WTC11 (cell line): ENCODE measurements at regions not wholly inside any gene's neighbourhood (a gene's known extent, or its start where the extent isn't known, plus 50 kb on each side); places are given as distances from the start of the nearest gene placed in this dataset.

Experiments used
- ATAC-seq: fragments of 200-7000 bp; cut with Tn5 transposase; 2 replicates; pipeline ENCODE4 v1.10.0; 2021; ENCODE audit warnings: mild to moderate bottlenecking, moderate library complexity
- CTCF ChIA-PET: fragments of 300-600 bp; sonication (Branson Sonifier 250); formaldehyde crosslinking; loops from one replicate; lab custom pipeline; 2021; ENCODE audit warnings: antibody characterized with exemption; lab: Charles Lee
- POLR2A ChIA-PET: fragments of 350-600 bp; sonication (Branson Sonifier 250); formaldehyde crosslinking; loops from one replicate; lab custom pipeline; 2021; ENCODE audit warnings: antibody characterized with exemption; lab: Charles Lee
- DNase-seq: peaks from one replicate; pipeline ENCODE4 v3.0.0; 2021; ENCODE audit warnings: low spot score
- H3K27ac Mint-ChIP-seq: 2 replicates; pipeline ENCODE4 v1.8.0; 2021; ENCODE audit warnings: mixed read lengths
- H3K27me3 Mint-ChIP-seq: 2 replicates; pipeline ENCODE4 v1.8.0; 2021; ENCODE audit warnings: low read depth, mild to moderate bottlenecking, moderate library complexity, mixed read lengths
- H3K36me3 Mint-ChIP-seq: 2 replicates; pipeline ENCODE4 v1.8.0; 2021; ENCODE audit warnings: mixed read lengths
- H3K4me1 Mint-ChIP-seq: 2 replicates; pipeline ENCODE4 v1.8.0; 2022; ENCODE audit warnings: mixed read lengths
- H3K4me3 Mint-ChIP-seq: 2 replicates; pipeline ENCODE4 v1.8.0; 2021; ENCODE audit warnings: mild to moderate bottlenecking, moderate library complexity, mixed read lengths
- H3K9me3 Mint-ChIP-seq: 2 replicates; pipeline ENCODE4 v1.8.0; 2021; ENCODE audit warnings: mixed read lengths
- CDX4 ChIP-seq: fragments of 250-450 bp; sonication (Bioruptor Pico); IDR thresholded peaks from 2 replicates; pipeline ENCODE4 v1.9.0; 2021; ENCODE audit warnings: moderate library complexity, mild to moderate bottlenecking, inconsistent platforms, borderline replicate concordance
- ELF4 ChIP-seq: sonication (generic); formaldehyde crosslinking; IDR thresholded peaks from 2 replicates; pipeline ENCODE4 v1.8.1; 2022; ENCODE audit warnings: low read depth, mild to moderate bottlenecking, moderate library complexity, missing genetic modification reagents
- ETV6 ChIP-seq: sonication (generic); formaldehyde crosslinking; IDR thresholded peaks from 2 replicates; pipeline ENCODE4 v1.8.1; 2022; ENCODE audit warnings: mild to moderate bottlenecking, missing genetic modification reagents
- FOXP1 ChIP-seq: sonication (generic); formaldehyde crosslinking; IDR thresholded peaks from 2 replicates; pipeline ENCODE4 v1.8.0; 2022; ENCODE audit warnings: missing genetic modification reagents, mild to moderate bottlenecking, moderate library complexity, borderline replicate concordance
- IRF2 ChIP-seq: sonication (generic); formaldehyde crosslinking; IDR thresholded peaks from 2 replicates; pipeline ENCODE4 v1.8.0; 2022; ENCODE audit warnings: low read depth, missing genetic modification reagents, borderline replicate concordance
- JAZF1 ChIP-seq: fragments of 250-450 bp; sonication (Bioruptor Pico); IDR thresholded peaks from 2 replicates; pipeline ENCODE4 v1.9.0; 2021; ENCODE audit warnings: moderate library complexity, mild to moderate bottlenecking, inconsistent platforms
- KAT7 ChIP-seq: sonication (generic); formaldehyde crosslinking; IDR thresholded peaks from 2 replicates; pipeline ENCODE4 v1.8.1; 2023; ENCODE audit warnings: missing genetic modification reagents, mild to moderate bottlenecking, borderline replicate concordance
- MAX ChIP-seq: sonication (generic); formaldehyde crosslinking; IDR thresholded peaks from 2 replicates; pipeline ENCODE4 v1.8.0; 2022; ENCODE audit warnings: mild to moderate bottlenecking, missing genetic modification reagents
- NFYB ChIP-seq: sonication (generic); formaldehyde crosslinking; conservative IDR thresholded peaks from 2 replicates; pipeline ENCODE4 v1.8.0; 2022; ENCODE audit warnings: low read depth, missing genetic modification reagents
- NR3C1 ChIP-seq: sonication (generic); formaldehyde crosslinking; conservative IDR thresholded peaks from 2 replicates; pipeline ENCODE4 v1.8.1; 2023; ENCODE audit warnings: low read depth, mild to moderate bottlenecking, missing genetic modification reagents
- PRDM15 ChIP-seq: sonication (generic); formaldehyde crosslinking; IDR thresholded peaks from 2 replicates; pipeline ENCODE4 v1.8.0; 2022; ENCODE audit warnings: missing genetic modification reagents
- PREB ChIP-seq: sonication (generic); formaldehyde crosslinking; IDR thresholded peaks from 2 replicates; pipeline ENCODE4 v1.8.1; 2022; ENCODE audit warnings: mild to moderate bottlenecking, missing genetic modification reagents, moderate library complexity, borderline replicate concordance
- RORB ChIP-seq: fragments of 250-450 bp; sonication (Bioruptor Pico); IDR thresholded peaks from 2 replicates; pipeline ENCODE4 v1.9.0; 2021; ENCODE audit warnings: mild to moderate bottlenecking
- SMAD3 ChIP-seq: sonication (generic); formaldehyde crosslinking; IDR thresholded peaks from 2 replicates; pipeline ENCODE4 v1.8.0; 2022; ENCODE audit warnings: missing genetic modification reagents, mild to moderate bottlenecking, borderline replicate concordance
- SMAD4 ChIP-seq: sonication (generic); formaldehyde crosslinking; IDR thresholded peaks from 2 replicates; pipeline ENCODE4 v1.8.0; 2022; ENCODE audit warnings: mild to moderate bottlenecking, missing genetic modification reagents
- ZMAT4 ChIP-seq: fragments of 250-450 bp; sonication (Bioruptor Pico); IDR thresholded peaks from 2 replicates; pipeline ENCODE4 v1.9.0; 2021; ENCODE audit warnings: mild to moderate bottlenecking
- ZNF263 ChIP-seq: sonication (generic); formaldehyde crosslinking; IDR thresholded peaks from 2 replicates; pipeline ENCODE4 v1.8.1; 2022; ENCODE audit warnings: low read depth, mild to moderate bottlenecking, moderate library complexity, missing genetic modification reagents
- TF ChIP-seq, protein P1 (sequence below): fragments of 250-450 bp; sonication (Bioruptor Pico); IDR thresholded peaks from 2 replicates; pipeline ENCODE4 v1.9.0; 2021; ENCODE audit warnings: mild to moderate bottlenecking
- TF ChIP-seq, protein P2 (sequence below): sonication (generic); formaldehyde crosslinking; IDR thresholded peaks from 2 replicates; pipeline ENCODE4 v1.8.1; 2023; ENCODE audit warnings: mild to moderate bottlenecking, missing genetic modification reagents, moderate library complexity

DNA sequence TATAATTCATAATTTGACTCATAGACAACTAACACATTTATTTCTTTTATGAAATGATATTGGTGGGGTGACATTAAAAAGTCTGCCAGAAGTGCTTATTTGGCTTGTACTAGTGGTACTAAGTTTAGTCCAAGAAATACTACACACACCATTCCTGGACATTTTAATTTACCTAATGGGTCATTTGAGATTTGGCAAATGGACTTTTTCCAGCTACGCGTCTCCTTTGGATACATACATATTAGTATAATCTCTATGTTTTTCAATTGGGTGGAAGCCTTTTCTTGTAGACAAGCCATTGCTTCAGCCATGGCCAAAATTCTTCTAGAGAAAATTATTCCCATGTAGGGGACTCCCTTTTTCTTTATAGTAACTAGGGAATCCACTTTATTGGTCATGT lies 968.5 kb downstream of the C4orf33 start (continued):
- TF ChIP-seq, protein P1, sequence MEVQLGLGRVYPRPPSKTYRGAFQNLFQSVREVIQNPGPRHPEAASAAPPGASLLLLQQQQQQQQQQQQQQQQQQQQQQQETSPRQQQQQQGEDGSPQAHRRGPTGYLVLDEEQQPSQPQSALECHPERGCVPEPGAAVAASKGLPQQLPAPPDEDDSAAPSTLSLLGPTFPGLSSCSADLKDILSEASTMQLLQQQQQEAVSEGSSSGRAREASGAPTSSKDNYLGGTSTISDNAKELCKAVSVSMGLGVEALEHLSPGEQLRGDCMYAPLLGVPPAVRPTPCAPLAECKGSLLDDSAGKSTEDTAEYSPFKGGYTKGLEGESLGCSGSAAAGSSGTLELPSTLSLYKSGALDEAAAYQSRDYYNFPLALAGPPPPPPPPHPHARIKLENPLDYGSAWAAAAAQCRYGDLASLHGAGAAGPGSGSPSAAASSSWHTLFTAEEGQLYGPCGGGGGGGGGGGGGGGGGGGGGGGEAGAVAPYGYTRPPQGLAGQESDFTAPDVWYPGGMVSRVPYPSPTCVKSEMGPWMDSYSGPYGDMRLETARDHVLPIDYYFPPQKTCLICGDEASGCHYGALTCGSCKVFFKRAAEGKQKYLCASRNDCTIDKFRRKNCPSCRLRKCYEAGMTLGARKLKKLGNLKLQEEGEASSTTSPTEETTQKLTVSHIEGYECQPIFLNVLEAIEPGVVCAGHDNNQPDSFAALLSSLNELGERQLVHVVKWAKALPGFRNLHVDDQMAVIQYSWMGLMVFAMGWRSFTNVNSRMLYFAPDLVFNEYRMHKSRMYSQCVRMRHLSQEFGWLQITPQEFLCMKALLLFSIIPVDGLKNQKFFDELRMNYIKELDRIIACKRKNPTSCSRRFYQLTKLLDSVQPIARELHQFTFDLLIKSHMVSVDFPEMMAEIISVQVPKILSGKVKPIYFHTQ: no peak
- TF ChIP-seq JAZF1 (CRISPR knock-in tag) (no peak), RORB (CRISPR knock-in tag) (no peak)
- TF ChIP-seq, all 79 proteins: peak for 0

- ATAC-seq (no peak), DNase-seq (no peak)
- peaks cover 20% of the 10 kb centered on the region for H3K4me1 Mint-ChIP-seq
- H3K9me3 Mint-ChIP-seq: peaks cover 15% of the 10 kb centered on the region
- H3K36me3 Mint-ChIP-seq: peaks cover 25% of the 10 kb centered on the region
- CTCF ChIA-PET: no interaction called here
- no peaks in the 10 kb centered on the region for H3K27me3 Mint-ChIP-seq
- H3K4me3 Mint-ChIP-seq: no peak overlapping the region
- no peak overlapping the region for H3K27ac Mint-ChIP-seq
- TF ChIP-seq IRF2 (CRISPR knock-in tag) (no peak), SMAD3 (CRISPR knock-in tag) (no peak), ELF4 (CRISPR knock-in tag) (no peak), ZMAT4 (no peak), ETV6 (no peak), ZNF263 (CRISPR knock-in tag) (no peak), SMAD4 (no peak), KAT7 (no peak), PRDM15 (no peak), PREB (CRISPR knock-in tag) (no peak), CDX4 (no peak), RORB (CRISPR knock-in tag) (no peak), FOXP1 (no peak), NFYB (CRISPR knock-in tag) (no peak), MAX (CRISPR knock-in tag) (no peak), NR3C1 (no peak)
- TF ChIP-seq, protein P2, sequence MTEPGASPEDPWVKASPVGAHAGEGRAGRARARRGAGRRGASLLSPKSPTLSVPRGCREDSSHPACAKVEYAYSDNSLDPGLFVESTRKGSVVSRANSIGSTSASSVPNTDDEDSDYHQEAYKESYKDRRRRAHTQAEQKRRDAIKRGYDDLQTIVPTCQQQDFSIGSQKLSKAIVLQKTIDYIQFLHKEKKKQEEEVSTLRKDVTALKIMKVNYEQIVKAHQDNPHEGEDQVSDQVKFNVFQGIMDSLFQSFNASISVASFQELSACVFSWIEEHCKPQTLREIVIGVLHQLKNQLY (CRISPR knock-in tag): no peak
- TF ChIP-seq, all 79 proteins: peak for 0
- POLR2A ChIA-PET: no interaction called here
Measured at GRCh38 chr4:130067419-130067818, 971.5 kb downstream of the C4orf33 start.
